ENCODE measurements at regions not wholly inside any gene's neighbourhood (a gene's known extent, or its start where the extent isn't known, plus 50 kb on each side); places are given as distances from the start of the nearest gene placed in this dataset.

GRCh38 chrX:96311366-96311765 lies 373.3 kb upstream of the DIAPH2 start:
- ATAC-seq (ENCODE audit: insufficient read depth, low read depth) (no peak), DNase-seq (no peak)
- H3K4me2 ChIP-seq (ENCODE audit: insufficient read depth, low read length), result no peak overlapping the region
- no peaks in the 10 kb centered on the region for H3K27me3 ChIP-seq (ENCODE audit: insufficient read depth, low read length, poor library complexity)
- no peak overlapping the region for H3K9ac ChIP-seq (ENCODE audit: low read depth, low read length)
- H3K27ac ChIP-seq (ENCODE audit: low read length), result no peak overlapping the region
- no peak overlapping the region for H3K4me3 ChIP-seq (ENCODE audit: low read depth in 1 of 2, low read length in 2 of 2)
- H2AFZ ChIP-seq (ENCODE audit: low read depth, low read length), result no peak overlapping the region
- H3K9me3 ChIP-seq (ENCODE audit: insufficient read depth, low read length, severe bottlenecking), result no peaks in the 10 kb centered on the region
- H4K20me1 ChIP-seq (ENCODE audit: insufficient read depth, low read length), result no peaks in the 10 kb centered on the region
- no peaks in the 10 kb centered on the region for H3K4me1 ChIP-seq (ENCODE audit: insufficient read depth, low read length)
- no peaks in the 10 kb centered on the region for H3K79me2 ChIP-seq (ENCODE audit: insufficient read depth, low read length)
- no peak for TF ChIP-seq EZH2 (IDR thresholded peaks at IDR 0.05; ENCODE audit: borderline replicate concordance, low read depth, low read length, severe bottlenecking)
- no peak for TF ChIP-seq CTCF (IDR thresholded peaks at IDR 0.05; ENCODE audit: borderline replicate concordance, extremely low read depth, low read length, poor library complexity, severe bottlenecking)
- no peaks in the 10 kb centered on the region for H3K36me3 ChIP-seq (ENCODE audit: insufficient read depth, low read length)

- no peak overlapping the region for H3K4me3 ChIP-seq (ENCODE audit: low read depth in 1 of 2, low read length in 2 of 2)
Measured at GRCh38 chrX:96314985-96315384, 369.7 kb upstream of the DIAPH2 start.

GRCh38 chrX:96361844-96362243 lies 322.8 kb upstream of the DIAPH2 start:
- H3K4me3 ChIP-seq (ENCODE audit: low read depth in 1 of 2, low read length in 2 of 2), result no peak overlapping the region
- peaks cover 6% of the 10 kb centered on the region; the same call in 1 of the 2 replicates for H3K4me1 ChIP-seq (ENCODE audit: insufficient read depth, low read length)
- no peak overlapping the region for H2AFZ ChIP-seq (ENCODE audit: low read depth, low read length)
- peak; percentile 5 for DNase-seq
- TF ChIP-seq EZH2 (IDR thresholded peaks at IDR 0.05; ENCODE audit: borderline replicate concordance, low read depth, low read length, severe bottlenecking) (no peak), CTCF (IDR thresholded peaks at IDR 0.05; ENCODE audit: borderline replicate concordance, extremely low read depth, low read length, poor library complexity, severe bottlenecking) (no peak)
- H3K79me2 ChIP-seq (ENCODE audit: insufficient read depth, low read length), result no peaks in the 10 kb centered on the region
- no peaks in the 10 kb centered on the region for H4K20me1 ChIP-seq (ENCODE audit: insufficient read depth, low read length)
- H3K27ac ChIP-seq (ENCODE audit: low read length), result no peak overlapping the region
- H3K36me3 ChIP-seq (ENCODE audit: insufficient read depth, low read length), result no peaks in the 10 kb centered on the region
- H3K27me3 ChIP-seq (ENCODE audit: insufficient read depth, low read length, poor library complexity), result no peaks in the 10 kb centered on the region
- peak; percentile 71 for ATAC-seq (ENCODE audit: insufficient read depth, low read depth)
- H3K4me2 ChIP-seq (ENCODE audit: insufficient read depth, low read length), result no peak overlapping the region
- no peaks in the 10 kb centered on the region for H3K9me3 ChIP-seq (ENCODE audit: insufficient read depth, low read length, severe bottlenecking)
- H3K9ac ChIP-seq (ENCODE audit: low read depth, low read length), result no peak overlapping the region

More at GRCh38 chrX:96314985-96315384, 369.7 kb upstream of the DIAPH2 start:
- Histone ChIP-seq H3K9me3 (ENCODE audit: insufficient read depth, low read length, severe bottlenecking) (no peaks in the 10 kb centered on the region), H3K4me1 (ENCODE audit: insufficient read depth, low read length) (no peaks in the 10 kb centered on the region), H3K79me2 (ENCODE audit: insufficient read depth, low read length) (no peaks in the 10 kb centered on the region), H3K36me3 (ENCODE audit: insufficient read depth, low read length) (no peaks in the 10 kb centered on the region), H4K20me1 (ENCODE audit: insufficient read depth, low read length) (no peaks in the 10 kb centered on the region), H3K4me2 (ENCODE audit: insufficient read depth, low read length) (no peak overlapping the region), H2AFZ (ENCODE audit: low read depth, low read length) (no peak overlapping the region), H3K9ac (ENCODE audit: low read depth, low read length) (no peak overlapping the region), H3K27me3 (ENCODE audit: insufficient read depth, low read length, poor library complexity) (no peaks in the 10 kb centered on the region), H3K27ac (ENCODE audit: low read length) (no peak overlapping the region)
- TF ChIP-seq EZH2 (IDR thresholded peaks at IDR 0.05; ENCODE audit: borderline replicate concordance, low read depth, low read length, severe bottlenecking), result no peak
- TF ChIP-seq CTCF (IDR thresholded peaks at IDR 0.05; ENCODE audit: borderline replicate concordance, extremely low read depth, low read length, poor library complexity, severe bottlenecking), result no peak
- ATAC-seq (ENCODE audit: insufficient read depth, low read depth), result no peak
- DNase-seq, result no peak
